ENCODE measurements at regions not wholly inside any gene's neighbourhood (a gene's known extent, or its start where the extent isn't known, plus 50 kb on each side); places are given as distances from the start of the nearest gene placed in this dataset.

- TF ChIP-seq, protein P1, sequence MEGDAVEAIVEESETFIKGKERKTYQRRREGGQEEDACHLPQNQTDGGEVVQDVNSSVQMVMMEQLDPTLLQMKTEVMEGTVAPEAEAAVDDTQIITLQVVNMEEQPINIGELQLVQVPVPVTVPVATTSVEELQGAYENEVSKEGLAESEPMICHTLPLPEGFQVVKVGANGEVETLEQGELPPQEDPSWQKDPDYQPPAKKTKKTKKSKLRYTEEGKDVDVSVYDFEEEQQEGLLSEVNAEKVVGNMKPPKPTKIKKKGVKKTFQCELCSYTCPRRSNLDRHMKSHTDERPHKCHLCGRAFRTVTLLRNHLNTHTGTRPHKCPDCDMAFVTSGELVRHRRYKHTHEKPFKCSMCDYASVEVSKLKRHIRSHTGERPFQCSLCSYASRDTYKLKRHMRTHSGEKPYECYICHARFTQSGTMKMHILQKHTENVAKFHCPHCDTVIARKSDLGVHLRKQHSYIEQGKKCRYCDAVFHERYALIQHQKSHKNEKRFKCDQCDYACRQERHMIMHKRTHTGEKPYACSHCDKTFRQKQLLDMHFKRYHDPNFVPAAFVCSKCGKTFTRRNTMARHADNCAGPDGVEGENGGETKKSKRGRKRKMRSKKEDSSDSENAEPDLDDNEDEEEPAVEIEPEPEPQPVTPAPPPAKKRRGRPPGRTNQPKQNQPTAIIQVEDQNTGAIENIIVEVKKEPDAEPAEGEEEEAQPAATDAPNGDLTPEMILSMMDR (conservative IDR thresholded peaks at IDR 0.05 in 1 of 2, IDR thresholded peaks at IDR 0.05 in 1 of 2; ENCODE audit: extremely low read depth in 1 of 2, insufficient read depth in 1 of 2, low read depth in 1 of 2, low read length in 2 of 2) = no peak
- TF ChIP-seq EZH2 (IDR thresholded peaks at IDR 0.05; ENCODE audit: borderline replicate concordance, low read length) = no peak
Observed at GRCh38 chr2:203804070-203804469, 63.5 kb upstream of the CTLA4 start.

Measured in mammary epithelial cell (primary cell).